CD14-positive monocyte (primary cell): ENCODE measurements at regions not wholly inside any gene's neighbourhood (a gene's known extent, or its start where the extent isn't known, plus 50 kb on each side); places are given as distances from the start of the nearest gene placed in this dataset.

Experiments used
- DNase-seq, 3 donors: peaks; one replicate each; pipeline ENCODE4 v3.0.0-alpha.2; 2011 to 2022
- H2AFZ ChIP-seq: 2 replicates; pipeline ENCODE4 v1.6.0; 2012; ENCODE audit warnings: mild to moderate bottlenecking, low read depth, low read length, inconsistent platforms; ENCODE audit not compliant: insufficient read depth, poor library complexity, severe bottlenecking
- H3K27ac ChIP-seq, 2 donors: 1 replicate in 1 of 2; 2 replicates in 1 of 2; pipeline ENCODE4 v1.5.1; 2012 to 2013; ENCODE audit warnings: low read length in 2 of 2, control low read depth in 1 of 2, inconsistent platforms in 1 of 2, low read depth in 1 of 2, mild to moderate bottlenecking in 1 of 2
- H3K27me3 ChIP-seq, 2 donors: one replicate each; pipeline versions ENCODE4 v1.6.0 to v1.6.1; 2011 to 2013; ENCODE audit warnings: low read length in 2 of 2; ENCODE audit not compliant: control insufficient read depth in 2 of 2, insufficient read depth in 2 of 2
- H3K36me3 ChIP-seq, 2 donors: replicated peaks in 1 of 2; 1 replicate in 1 of 2; 2 replicates in 1 of 2; pipeline versions ENCODE4 v1.5.1 to v1.6.1; 2012 to 2013; ENCODE audit warnings: low read length in 2 of 2, control low read depth in 1 of 2, inconsistent platforms in 1 of 2, mild to moderate bottlenecking in 1 of 2; ENCODE audit not compliant: insufficient read depth in 2 of 2, control insufficient read depth in 1 of 2
- H3K4me1 ChIP-seq, 2 donors: 1 replicate in 1 of 2; 2 replicates in 1 of 2; pipeline versions ENCODE4 v1.5.1 to v1.6.1; 2012 to 2013; ENCODE audit warnings: low read length in 2 of 2, control low read depth in 1 of 2, inconsistent platforms in 1 of 2, mild to moderate bottlenecking in 1 of 2, moderate library complexity in 1 of 2; ENCODE audit not compliant: insufficient read depth in 2 of 2, control insufficient read depth in 1 of 2
- H3K4me2 ChIP-seq: replicated peaks from 2 replicates; pipeline ENCODE3; 2012; ENCODE audit warnings: low read length, moderate library complexity, mild to moderate bottlenecking; ENCODE audit not compliant: poor library complexity, severe bottlenecking; ENCODE audit errors: extremely low read depth
- H3K4me3 ChIP-seq, 3 experiments: fragments of 200-600 bp in 1 of 3; sonication (generic) in 1 of 3; replicated peaks in 1 of 3; 1 replicate in 2 of 3; 2 replicates in 1 of 3; pipeline ENCODE4 v1.5.1; 2011 to 2013; ENCODE audit warnings: low read length in 3 of 3, mild to moderate bottlenecking in 3 of 3, control low read depth in 2 of 3, low read depth in 2 of 3, inconsistent platforms in 1 of 3, moderate library complexity in 1 of 3
- H3K79me2 ChIP-seq: 2 replicates; pipeline ENCODE4 v1.6.0; 2012; ENCODE audit warnings: mild to moderate bottlenecking, control low read depth, inconsistent platforms, low read length, moderate library complexity; ENCODE audit not compliant: insufficient read depth
- H3K9ac ChIP-seq: 2 replicates; pipeline ENCODE4 v1.6.0; 2017; ENCODE audit warnings: low read length, mild to moderate bottlenecking; ENCODE audit not compliant: insufficient read depth, poor library complexity, severe bottlenecking
- H3K9me3 ChIP-seq, 2 donors: replicated peaks in 1 of 2; 1 replicate in 1 of 2; 2 replicates in 1 of 2; pipeline versions ENCODE4 v1.5.1 to v1.6.1; 2012 to 2013; ENCODE audit warnings: low read length in 2 of 2, control low read depth in 1 of 2; ENCODE audit not compliant: control insufficient read depth in 1 of 2, insufficient read depth in 1 of 2
- H4K20me1 ChIP-seq: 2 replicates; pipeline ENCODE4 v1.6.0; 2012; ENCODE audit warnings: mild to moderate bottlenecking, low read length, control low read depth, moderate library complexity; ENCODE audit not compliant: insufficient read depth
- H3K27ac Mint-ChIP-seq, 7 donors: one replicate each; pipeline ENCODE4 v1.8.0; 2020; ENCODE audit warnings: mild to moderate bottlenecking in 7 of 7, mixed read lengths in 7 of 7, moderate library complexity in 6 of 7, inconsistent platforms in 2 of 7
- H3K27me3 Mint-ChIP-seq, 3 donors: one replicate each; pipeline ENCODE4 v1.8.0; 2021 to 2022; ENCODE audit warnings: low read depth in 3 of 3, mild to moderate bottlenecking in 3 of 3, mixed read lengths in 3 of 3, moderate library complexity in 3 of 3, inconsistent platforms in 1 of 3
- H3K36me3 Mint-ChIP-seq, 2 donors: one replicate each; pipeline ENCODE4 v1.8.0; 2020; ENCODE audit warnings: mixed read lengths in 2 of 2, inconsistent platforms in 1 of 2, mild to moderate bottlenecking in 1 of 2
- H3K4me1 Mint-ChIP-seq: one replicate; pipeline ENCODE4 v1.8.0; 2020; ENCODE audit warnings: mild to moderate bottlenecking, mixed read lengths
- H3K4me3 Mint-ChIP-seq, 2 donors: one replicate each; pipeline ENCODE4 v1.8.0; 2020; ENCODE audit warnings: mild to moderate bottlenecking in 2 of 2, mixed read lengths in 2 of 2, moderate library complexity in 1 of 2
- H3K9me3 Mint-ChIP-seq, 7 donors: one replicate each; pipeline ENCODE4 v1.8.0; 2020 to 2022; ENCODE audit warnings: mixed read lengths in 7 of 7, mild to moderate bottlenecking in 6 of 7, moderate library complexity in 6 of 7, inconsistent platforms in 2 of 7
- WGBS: methylation state at CpG from one replicate; pipeline ENCODE4 v1.1.5; 2013; ENCODE audit warnings: missing lambda C conversion rate; ENCODE audit not compliant: insufficient coverage; 5-methylcytosine and 5-hydroxymethylcytosine counted together
- intact Hi-C, 2 donors: fragments of 100-400 bp; cut with micrococcal nuclease; formaldehyde crosslinking; loops; one replicate each; pipeline versions ENCODE4 v1.15.0 to v1.15.1; 2023
- TF ChIP-seq, protein P1 (sequence below): fragments of 200-600 bp; IDR thresholded peaks from one replicate; pipeline ENCODE4 v1.8.0; 2022; ENCODE audit warnings: antibody characterized with exemption, mild to moderate bottlenecking

GRCh38 chr1:195569934-195570333 lies 1038.3 kb downstream of the KCNT2 start:
- Histone ChIP-seq H3K4me2 (no peak overlapping the region), H3K79me2 (no peaks in the 10 kb centered on the region), H4K20me1 (no peaks in the 10 kb centered on the region), H3K9me3 (peaks cover 0 to 3% of the 10 kb centered on the region in 2 donors), H3K27ac (no peak overlapping the region), H3K36me3 (no peaks in the 10 kb centered on the region), H2AFZ (no peak overlapping the region), H3K27me3 (no peaks in the 10 kb centered on the region), H3K9ac (no peak overlapping the region), H3K4me3 (no peak overlapping the region), H3K4me1 (no peaks in the 10 kb centered on the region)
- no peak overlapping the region for H3K27ac Mint-ChIP-seq
- no peak for DNase-seq
- peaks cover 0 to 2% (median 0%) of the 10 kb centered on the region in 7 donors for H3K9me3 Mint-ChIP-seq
- TF ChIP-seq, protein P1, sequence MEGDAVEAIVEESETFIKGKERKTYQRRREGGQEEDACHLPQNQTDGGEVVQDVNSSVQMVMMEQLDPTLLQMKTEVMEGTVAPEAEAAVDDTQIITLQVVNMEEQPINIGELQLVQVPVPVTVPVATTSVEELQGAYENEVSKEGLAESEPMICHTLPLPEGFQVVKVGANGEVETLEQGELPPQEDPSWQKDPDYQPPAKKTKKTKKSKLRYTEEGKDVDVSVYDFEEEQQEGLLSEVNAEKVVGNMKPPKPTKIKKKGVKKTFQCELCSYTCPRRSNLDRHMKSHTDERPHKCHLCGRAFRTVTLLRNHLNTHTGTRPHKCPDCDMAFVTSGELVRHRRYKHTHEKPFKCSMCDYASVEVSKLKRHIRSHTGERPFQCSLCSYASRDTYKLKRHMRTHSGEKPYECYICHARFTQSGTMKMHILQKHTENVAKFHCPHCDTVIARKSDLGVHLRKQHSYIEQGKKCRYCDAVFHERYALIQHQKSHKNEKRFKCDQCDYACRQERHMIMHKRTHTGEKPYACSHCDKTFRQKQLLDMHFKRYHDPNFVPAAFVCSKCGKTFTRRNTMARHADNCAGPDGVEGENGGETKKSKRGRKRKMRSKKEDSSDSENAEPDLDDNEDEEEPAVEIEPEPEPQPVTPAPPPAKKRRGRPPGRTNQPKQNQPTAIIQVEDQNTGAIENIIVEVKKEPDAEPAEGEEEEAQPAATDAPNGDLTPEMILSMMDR, result no peak
- no CpG with 5 or more reads among the region's 3 CpGs for WGBS
- no peaks in the 10 kb centered on the region for H3K36me3 Mint-ChIP-seq
- H3K27me3 Mint-ChIP-seq, result no peaks in the 10 kb centered on the region
- H3K4me1 Mint-ChIP-seq, result no peaks in the 10 kb centered on the region
- intact Hi-C loops, result no loop called here
- no peak overlapping the region for H3K4me3 Mint-ChIP-seq

DNA sequence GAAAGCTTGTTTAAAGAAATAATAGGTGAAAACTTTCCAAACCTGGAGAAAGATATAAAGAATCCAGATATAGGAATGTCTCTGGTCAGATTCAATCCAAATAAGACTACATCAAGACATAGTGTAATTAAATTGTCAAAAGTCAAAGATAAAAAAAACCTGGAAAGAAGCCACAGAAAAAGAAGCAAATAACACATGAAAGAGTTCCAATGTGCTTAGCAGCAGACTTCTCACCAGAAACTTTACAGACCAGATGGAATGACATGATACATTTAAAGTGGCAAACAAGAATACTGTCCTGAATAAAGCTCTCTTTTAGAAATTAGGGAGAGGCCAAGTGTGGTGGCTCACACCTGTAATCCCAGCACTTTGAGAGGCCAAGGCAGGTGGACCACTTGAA lies 1039.9 kb downstream of the KCNT2 start:
- H3K4me1 Mint-ChIP-seq, result no peaks in the 10 kb centered on the region
- no peaks in the 10 kb centered on the region for H3K27me3 Mint-ChIP-seq
- H3K4me1 ChIP-seq, result no peaks in the 10 kb centered on the region
- no peak overlapping the region for H3K4me3 ChIP-seq
- intact Hi-C loops, result no loop called here
- no peaks in the 10 kb centered on the region for H3K27me3 ChIP-seq
- H3K9ac ChIP-seq, result no peak overlapping the region
- H3K27ac ChIP-seq, result no peak overlapping the region
- H3K9me3 ChIP-seq, result peaks cover 0 to 3% of the 10 kb centered on the region in 2 donors
- peaks cover 0 to 2% (median 0%) of the 10 kb centered on the region in 7 donors for H3K9me3 Mint-ChIP-seq
- no peak overlapping the region for H2AFZ ChIP-seq
- H3K36me3 ChIP-seq, result no peaks in the 10 kb centered on the region
- no peak overlapping the region for H3K4me2 ChIP-seq
- TF ChIP-seq, protein P1, result no peak
- no peaks in the 10 kb centered on the region for H3K79me2 ChIP-seq
- no peak for DNase-seq
- no peaks in the 10 kb centered on the region for H3K36me3 Mint-ChIP-seq
- H3K27ac Mint-ChIP-seq, result no peak overlapping the region
- H3K4me3 Mint-ChIP-seq, result no peak overlapping the region
- no peaks in the 10 kb centered on the region for H4K20me1 ChIP-seq
